ENCODE measurements at regions not wholly inside any gene's neighbourhood (a gene's known extent, or its start where the extent isn't known, plus 50 kb on each side); places are given as distances from the start of the nearest gene placed in this dataset.

DNA sequence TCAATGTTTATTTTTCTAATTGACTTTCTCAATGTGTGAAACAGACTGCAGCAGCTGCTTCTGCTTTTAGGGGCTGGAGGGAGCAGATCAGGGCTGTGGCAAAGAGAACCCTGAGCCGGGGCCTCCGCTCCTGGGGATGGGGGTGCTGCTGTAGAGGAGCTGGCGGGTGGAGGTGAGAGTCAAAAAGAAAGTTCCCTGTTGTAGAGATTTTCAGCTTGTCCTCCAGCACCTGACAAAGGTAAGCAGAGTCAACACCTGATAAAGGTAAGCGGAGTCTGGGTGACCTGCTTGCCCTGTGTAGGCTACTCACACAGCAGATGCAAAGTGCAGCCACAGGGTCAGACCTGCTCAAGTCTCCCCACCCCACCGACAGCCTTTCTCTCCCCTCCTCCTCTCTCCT, 252.4 kb upstream of the IRX1 start:
- TF ChIP-seq RAD21 (IDR thresholded peaks at IDR 0.05; ENCODE audit: low read depth) (no peak), CEBPB (IDR thresholded peaks at IDR 0.05; ENCODE audit: low read depth) (no peak), SP1 (IDR thresholded peaks at IDR 0.05; ENCODE audit: low read depth) (no peak), POLR2A (IDR thresholded peaks at IDR 0.05; ENCODE audit: borderline replicate concordance, extremely low read depth, insufficient read depth, insufficient read length) (no peak), EZH2phosphoT487 (IDR thresholded peaks at IDR 0.05; ENCODE audit: borderline replicate concordance) (no peak), ZNF274 (IDR thresholded peaks at IDR 0.05; ENCODE audit: low read depth, low read length) (no peak), ZBTB33 (IDR thresholded peaks at IDR 0.05; ENCODE audit: extremely low read depth, insufficient replicate concordance, low read length) (no peak), TCF7L2 (IDR thresholded peaks at IDR 0.05; ENCODE audit: borderline replicate concordance, extremely low read depth, insufficient read depth, insufficient read length) (no peak), CBX3 (IDR thresholded peaks at IDR 0.05; ENCODE audit: low read depth) (no peak), ZFX (IDR thresholded peaks at IDR 0.05) (no peak), SIN3A (IDR thresholded peaks at IDR 0.05; ENCODE audit: low read depth) (no peak), JUND (IDR thresholded peaks at IDR 0.05) (no peak)
- TF ChIP-seq, protein P1, sequence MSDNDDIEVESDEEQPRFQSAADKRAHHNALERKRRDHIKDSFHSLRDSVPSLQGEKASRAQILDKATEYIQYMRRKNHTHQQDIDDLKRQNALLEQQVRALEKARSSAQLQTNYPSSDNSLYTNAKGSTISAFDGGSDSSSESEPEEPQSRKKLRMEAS (IDR thresholded peaks at IDR 0.05): no peak
- TF ChIP-seq, protein P2, sequence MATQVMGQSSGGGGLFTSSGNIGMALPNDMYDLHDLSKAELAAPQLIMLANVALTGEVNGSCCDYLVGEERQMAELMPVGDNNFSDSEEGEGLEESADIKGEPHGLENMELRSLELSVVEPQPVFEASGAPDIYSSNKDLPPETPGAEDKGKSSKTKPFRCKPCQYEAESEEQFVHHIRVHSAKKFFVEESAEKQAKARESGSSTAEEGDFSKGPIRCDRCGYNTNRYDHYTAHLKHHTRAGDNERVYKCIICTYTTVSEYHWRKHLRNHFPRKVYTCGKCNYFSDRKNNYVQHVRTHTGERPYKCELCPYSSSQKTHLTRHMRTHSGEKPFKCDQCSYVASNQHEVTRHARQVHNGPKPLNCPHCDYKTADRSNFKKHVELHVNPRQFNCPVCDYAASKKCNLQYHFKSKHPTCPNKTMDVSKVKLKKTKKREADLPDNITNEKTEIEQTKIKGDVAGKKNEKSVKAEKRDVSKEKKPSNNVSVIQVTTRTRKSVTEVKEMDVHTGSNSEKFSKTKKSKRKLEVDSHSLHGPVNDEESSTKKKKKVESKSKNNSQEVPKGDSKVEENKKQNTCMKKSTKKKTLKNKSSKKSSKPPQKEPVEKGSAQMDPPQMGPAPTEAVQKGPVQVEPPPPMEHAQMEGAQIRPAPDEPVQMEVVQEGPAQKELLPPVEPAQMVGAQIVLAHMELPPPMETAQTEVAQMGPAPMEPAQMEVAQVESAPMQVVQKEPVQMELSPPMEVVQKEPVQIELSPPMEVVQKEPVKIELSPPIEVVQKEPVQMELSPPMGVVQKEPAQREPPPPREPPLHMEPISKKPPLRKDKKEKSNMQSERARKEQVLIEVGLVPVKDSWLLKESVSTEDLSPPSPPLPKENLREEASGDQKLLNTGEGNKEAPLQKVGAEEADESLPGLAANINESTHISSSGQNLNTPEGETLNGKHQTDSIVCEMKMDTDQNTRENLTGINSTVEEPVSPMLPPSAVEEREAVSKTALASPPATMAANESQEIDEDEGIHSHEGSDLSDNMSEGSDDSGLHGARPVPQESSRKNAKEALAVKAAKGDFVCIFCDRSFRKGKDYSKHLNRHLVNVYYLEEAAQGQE (IDR thresholded peaks at IDR 0.05; ENCODE audit: low read depth): no peak
- RAD21 ChIA-PET (ENCODE audit: low non-redundant PET in 1 of 2, low total read pairs in 2 of 2, uncharacterized antibody in 2 of 2, unreplicated experiment in 2 of 2): no interaction called here
- Histone ChIP-seq H3K79me2 (ENCODE audit: insufficient read depth, low read length) (no peaks in the 10 kb centered on the region), H3K4me1 (ENCODE audit: control insufficient read depth in 1 of 2, insufficient read depth in 2 of 2, low read length in 2 of 2) (no peaks in the 10 kb centered on the region), H3K27me3 (ENCODE audit: insufficient read depth, low read length) (no peaks in the 10 kb centered on the region), H3K36me3 (ENCODE audit: control insufficient read depth in 1 of 2, insufficient read depth in 2 of 2, low read length in 2 of 2) (no peaks in the 10 kb centered on the region), H3K27ac (ENCODE audit: low read depth, low read length) (no peak overlapping the region), H4K20me1 (ENCODE audit: insufficient read depth) (no peaks in the 10 kb centered on the region), H3K4me3 (replicated peaks in 1 of 2; ENCODE audit: low read depth in 1 of 2, low read length in 2 of 2) (no peak overlapping the region), H2AFZ (ENCODE audit: low read depth, low read length, poor library complexity, severe bottlenecking) (no peak overlapping the region), H3K9me3 (ENCODE audit: control insufficient read depth in 1 of 2, insufficient read depth in 1 of 2, low read depth in 1 of 2, low read length in 2 of 2) (peaks cover 0 to 12% of the 10 kb centered on the region in 2 experiments; a peak in 2 of 4 replicates), H3K9ac (ENCODE audit: low read length) (no peak overlapping the region), H3K4me2 (ENCODE audit: low read length) (no peak overlapping the region), H3K9me2 (ENCODE audit: insufficient read depth) (no peaks in the 10 kb centered on the region)
- ATAC-seq: no peak
- no TSS peak for BruUV-seq (replicated peaks)
- DNase-seq (ENCODE audit: low read depth, low spot score): no peak
- CTCF ChIA-PET: no interaction called here
- POLR2A ChIA-PET: no interaction called here
- intact Hi-C loops (cut with micrococcal nuclease): no loop called here
